Mesendoderm (in vitro differentiated cells): ENCODE measurements at regions not wholly inside any gene's neighbourhood (a gene's known extent, or its start where the extent isn't known, plus 50 kb on each side); places are given as distances from the start of the nearest gene placed in this dataset.

Experiments used
- DNase-seq: peaks from one replicate; pipeline ENCODE4 v3.0.0; 2013
- H2AK5ac ChIP-seq: 2 replicates; pipeline ENCODE4 v1.6.1; 2013; ENCODE audit warnings: low read length, inconsistent platforms
- H2BK120ac ChIP-seq: 2 replicates; pipeline ENCODE4 v1.6.1; 2013; ENCODE audit warnings: low read depth, mild to moderate bottlenecking, low read length, moderate library complexity, mixed read lengths
- H2BK15ac ChIP-seq: replicated peaks from 2 replicates; pipeline ENCODE4 v1.6.1; 2013; ENCODE audit warnings: low read depth, mild to moderate bottlenecking, moderate library complexity
- H2BK5ac ChIP-seq: 2 replicates; pipeline ENCODE4 v1.6.1; 2013; ENCODE audit warnings: low read length, inconsistent platforms
- H3K18ac ChIP-seq: 2 replicates; pipeline ENCODE4 v1.6.1; 2013; ENCODE audit warnings: mild to moderate bottlenecking, low read length, mixed read lengths
- H3K23ac ChIP-seq: one replicate; pipeline ENCODE4 v1.6.1; 2013; ENCODE audit warnings: low read length
- H3K27ac ChIP-seq: 2 replicates; pipeline ENCODE4 v1.5.1; 2013; ENCODE audit warnings: low read depth, mild to moderate bottlenecking, inconsistent platforms, low read length, moderate library complexity
- H3K27me3 ChIP-seq: 2 replicates; pipeline ENCODE4 v1.6.1; 2013; ENCODE audit warnings: low read length, control low read depth, mild to moderate bottlenecking, inconsistent platforms; ENCODE audit not compliant: insufficient read depth, poor library complexity
- H3K36me3 ChIP-seq: 2 replicates; pipeline ENCODE4 v1.6.1; 2013; ENCODE audit warnings: low read length, inconsistent platforms; ENCODE audit not compliant: control insufficient read depth, insufficient read depth
- H3K4ac ChIP-seq: one replicate; pipeline ENCODE4 v1.6.1; 2013; ENCODE audit warnings: low read depth, mild to moderate bottlenecking, low read length, moderate library complexity
- H3K4me1 ChIP-seq: 2 replicates; pipeline ENCODE4 v1.6.1; 2013; ENCODE audit warnings: low read depth, low read length, inconsistent platforms; ENCODE audit not compliant: control insufficient read depth
- H3K4me2 ChIP-seq: 2 replicates; pipeline ENCODE4 v1.6.1; 2013; ENCODE audit warnings: low read length
- H3K4me3 ChIP-seq: 2 replicates; pipeline ENCODE4 v1.5.1; 2013; ENCODE audit warnings: mild to moderate bottlenecking, low read length
- H3K56ac ChIP-seq: one replicate; pipeline ENCODE4 v1.6.1; 2013; ENCODE audit warnings: low read length
- H3K79me1 ChIP-seq: 2 replicates; pipeline ENCODE4 v1.6.1; 2013; ENCODE audit warnings: low read length, inconsistent platforms
- H3K79me2 ChIP-seq: 2 replicates; pipeline ENCODE4 v1.6.1; 2013; ENCODE audit warnings: mild to moderate bottlenecking, low read length; ENCODE audit not compliant: control insufficient read depth, insufficient read depth
- H3K9ac ChIP-seq: 2 replicates; pipeline ENCODE4 v1.6.1; 2013; ENCODE audit warnings: low read length, inconsistent platforms
- H4K5ac ChIP-seq: one replicate; pipeline ENCODE4 v1.6.1; 2013; ENCODE audit warnings: low read length
- H4K8ac ChIP-seq: one replicate; pipeline ENCODE4 v1.6.1; 2013; ENCODE audit warnings: low read depth, mild to moderate bottlenecking, control low read depth, low read length, moderate library complexity
- WGBS: extraction: QIAGEN DNeasy Blood & Tissue Kit; methylation state at CpG from one replicate; pipeline ENCODE4 v1.1.7; 2013; ENCODE audit warnings: low lambda C conversion rate, missing lambda C conversion rate; ENCODE audit not compliant: insufficient coverage; ENCODE audit errors: extremely low coverage; 5-methylcytosine and 5-hydroxymethylcytosine counted together

- no peak overlapping the region for H2AK5ac ChIP-seq
- no peak overlapping the region for H3K23ac ChIP-seq
- H2BK15ac ChIP-seq = no peak overlapping the region
- H3K36me3 ChIP-seq = no peaks in the 10 kb centered on the region
- H4K8ac ChIP-seq = no peak overlapping the region
- DNase-seq = no peak
- no peak overlapping the region for H3K56ac ChIP-seq
- H4K5ac ChIP-seq = no peak overlapping the region
- H3K4me1 ChIP-seq = no peaks in the 10 kb centered on the region
- no peak overlapping the region for H2BK120ac ChIP-seq
- no peak overlapping the region for H3K9ac ChIP-seq
- H3K79me2 ChIP-seq = no peaks in the 10 kb centered on the region
- H2BK5ac ChIP-seq = no peak overlapping the region
- no peaks in the 10 kb centered on the region for H3K79me1 ChIP-seq
- no peak overlapping the region for H3K27ac ChIP-seq
- no CpG with 5 or more reads among the region's 4 CpGs for WGBS
- H3K27me3 ChIP-seq = no peaks in the 10 kb centered on the region
- H3K4me2 ChIP-seq = no peak overlapping the region
- no peak overlapping the region for H3K18ac ChIP-seq
- no peak overlapping the region for H3K4ac ChIP-seq
- no peak overlapping the region for H3K4me3 ChIP-seq
These were observed 494.1 kb upstream of the NRP1 start for GRCh38 chr10:33828592-33828991.

GRCh38 chr10:33826186-33826585 lies 491.7 kb upstream of the NRP1 start:
- no peak for DNase-seq
- no peak overlapping the region for H2BK15ac ChIP-seq
- no peak overlapping the region for H2BK5ac ChIP-seq
- H4K5ac ChIP-seq = no peak overlapping the region
- H3K27ac ChIP-seq = no peak overlapping the region
- H3K36me3 ChIP-seq = no peaks in the 10 kb centered on the region
- no peak overlapping the region for H3K18ac ChIP-seq
- no peak overlapping the region for H3K56ac ChIP-seq
- no peak overlapping the region for H3K9ac ChIP-seq
- H3K4ac ChIP-seq = no peak overlapping the region
- H3K4me3 ChIP-seq = no peak overlapping the region
- no CpG with 5 or more reads among the region's 1 CpG for WGBS
- no peak overlapping the region for H3K23ac ChIP-seq
- no peak overlapping the region for H3K4me2 ChIP-seq
- no peaks in the 10 kb centered on the region for H3K27me3 ChIP-seq
- H3K79me2 ChIP-seq = no peaks in the 10 kb centered on the region
- H2AK5ac ChIP-seq = no peak overlapping the region
- H2BK120ac ChIP-seq = no peak overlapping the region
- H3K79me1 ChIP-seq = no peaks in the 10 kb centered on the region
- H4K8ac ChIP-seq = no peak overlapping the region
- H3K4me1 ChIP-seq = no peaks in the 10 kb centered on the region

GRCh38 chr10:33822774-33823173 lies 488.3 kb upstream of the NRP1 start:
- WGBS = no CpG with 5 or more reads among the region's 3 CpGs
- Histone ChIP-seq H3K27ac (no peak overlapping the region), H3K4ac (no peak overlapping the region), H3K79me1 (no peaks in the 10 kb centered on the region), H3K27me3 (no peaks in the 10 kb centered on the region), H3K23ac (no peak overlapping the region), H3K9ac (no peak overlapping the region), H2BK15ac (no peak overlapping the region), H4K5ac (no peak overlapping the region), H3K4me1 (no peaks in the 10 kb centered on the region), H3K79me2 (no peaks in the 10 kb centered on the region), H3K4me2 (no peak overlapping the region), H3K18ac (no peak overlapping the region), H4K8ac (no peak overlapping the region), H2BK5ac (no peak overlapping the region), H3K56ac (no peak overlapping the region), H3K4me3 (no peak overlapping the region), H2BK120ac (no peak overlapping the region), H3K36me3 (no peaks in the 10 kb centered on the region), H2AK5ac (no peak overlapping the region)
- no peak for DNase-seq

- H3K4me1 ChIP-seq = no peaks in the 10 kb centered on the region
- H3K27me3 ChIP-seq = no peaks in the 10 kb centered on the region
- H3K9ac ChIP-seq = no peak overlapping the region
- no peak overlapping the region for H3K23ac ChIP-seq
- no peak overlapping the region for H2BK120ac ChIP-seq
- H4K5ac ChIP-seq = no peak overlapping the region
- H3K79me2 ChIP-seq = no peaks in the 10 kb centered on the region
- H3K56ac ChIP-seq = no peak overlapping the region
- H2BK15ac ChIP-seq = no peak overlapping the region
- no CpG with 5 or more reads among the region's 4 CpGs for WGBS
- no peak overlapping the region for H3K4me2 ChIP-seq
- DNase-seq = no peak
- H3K4ac ChIP-seq = no peak overlapping the region
- H3K4me3 ChIP-seq = no peak overlapping the region
- no peak overlapping the region for H3K18ac ChIP-seq
- no peak overlapping the region for H2AK5ac ChIP-seq
- no peak overlapping the region for H3K27ac ChIP-seq
- no peaks in the 10 kb centered on the region for H3K36me3 ChIP-seq
- H3K79me1 ChIP-seq = no peaks in the 10 kb centered on the region
- H4K8ac ChIP-seq = no peak overlapping the region
- H2BK5ac ChIP-seq = no peak overlapping the region
These were observed 486.1 kb upstream of the NRP1 start for GRCh38 chr10:33820531-33820930.

GRCh38 chr10:33819206-33819605 lies 484.7 kb upstream of the NRP1 start:
- DNase-seq = no peak
- no peak overlapping the region for H3K27ac ChIP-seq
- WGBS = no CpG with 5 or more reads among the region's 1 CpG
- H3K4me2 ChIP-seq = no peak overlapping the region
- H3K18ac ChIP-seq = no peak overlapping the region
- H2BK15ac ChIP-seq = no peak overlapping the region
- no peak overlapping the region for H2AK5ac ChIP-seq
- no peak overlapping the region for H3K4me3 ChIP-seq
- no peaks in the 10 kb centered on the region for H3K79me1 ChIP-seq
- no peak overlapping the region for H3K4ac ChIP-seq
- H2BK5ac ChIP-seq = no peak overlapping the region
- H4K8ac ChIP-seq = no peak overlapping the region
- H3K4me1 ChIP-seq = no peaks in the 10 kb centered on the region
- H3K23ac ChIP-seq = no peak overlapping the region
- no peak overlapping the region for H3K9ac ChIP-seq
- H4K5ac ChIP-seq = no peak overlapping the region
- H3K79me2 ChIP-seq = no peaks in the 10 kb centered on the region
- H3K36me3 ChIP-seq = no peaks in the 10 kb centered on the region
- H3K56ac ChIP-seq = no peak overlapping the region
- no peaks in the 10 kb centered on the region for H3K27me3 ChIP-seq
- H2BK120ac ChIP-seq = no peak overlapping the region

- no peak overlapping the region for H3K9ac ChIP-seq
- DNase-seq = no peak
- H3K36me3 ChIP-seq = no peaks in the 10 kb centered on the region
- no peak overlapping the region for H2BK120ac ChIP-seq
- H3K4me2 ChIP-seq = no peak overlapping the region
- H4K5ac ChIP-seq = no peak overlapping the region
- H3K4me3 ChIP-seq = no peak overlapping the region
- H3K23ac ChIP-seq = no peak overlapping the region
- no CpG with 5 or more reads among the region's 2 CpGs for WGBS
- H3K56ac ChIP-seq = no peak overlapping the region
- H3K79me1 ChIP-seq = no peaks in the 10 kb centered on the region
- H3K27me3 ChIP-seq = no peaks in the 10 kb centered on the region
- no peak overlapping the region for H2BK15ac ChIP-seq
- H4K8ac ChIP-seq = no peak overlapping the region
- H3K4ac ChIP-seq = no peak overlapping the region
- H2BK5ac ChIP-seq = no peak overlapping the region
- no peak overlapping the region for H2AK5ac ChIP-seq
- no peak overlapping the region for H3K18ac ChIP-seq
- no peaks in the 10 kb centered on the region for H3K4me1 ChIP-seq
- H3K27ac ChIP-seq = no peak overlapping the region
- H3K79me2 ChIP-seq = no peaks in the 10 kb centered on the region
These were observed 483.9 kb upstream of the NRP1 start for GRCh38 chr10:33818343-33818742.
